Neural progenitor cell (in vitro differentiated cells): ENCODE measurements at regions not wholly inside any gene's neighbourhood (a gene's known extent, or its start where the extent isn't known, plus 50 kb on each side); places are given as distances from the start of the nearest gene placed in this dataset.
A peak's percentile ranks its signal among the peaks of the same experiment; 100 is the strongest.

Source experiments
- DNase-seq: peaks from one replicate; pipeline ENCODE4 v3.0.0-alpha.2; 2016; ENCODE audit warnings: low spot score
- H2AFZ ChIP-seq: fragments of 200-600 bp; sonication (generic); replicated peaks from 2 replicates; pipeline ENCODE4 v1.6.1; 2016; ENCODE audit warnings: antibody characterized with exemption
- H3F3A ChIP-seq: fragments of 200-600 bp; sonication (generic); 2 replicates; pipeline ENCODE4 v1.6.1; 2016; ENCODE audit warnings: antibody characterized with exemption, low read depth
- H3K27ac ChIP-seq: fragments of 200-600 bp; sonication (generic); 2 replicates; pipeline ENCODE4 v1.5.1; 2016; ENCODE audit warnings: mild to moderate bottlenecking
- H3K27me3 ChIP-seq: fragments of 200-600 bp; sonication (generic); 2 replicates; pipeline ENCODE4 v1.6.1; 2016; ENCODE audit warnings: mild to moderate bottlenecking, moderate library complexity
- H3K36me3 ChIP-seq: fragments of 200-600 bp; sonication (generic); 2 replicates; pipeline ENCODE4 v1.5.1; 2016
- H3K4me1 ChIP-seq: fragments of 200-600 bp; sonication (generic); 2 replicates; pipeline ENCODE4 v1.6.1; 2016; ENCODE audit warnings: mixed run types
- H3K4me2 ChIP-seq: fragments of 200-600 bp; sonication (generic); 2 replicates; pipeline ENCODE4 v1.6.1; 2016
- H3K4me3 ChIP-seq: fragments of 200-600 bp; sonication (generic); 2 replicates; pipeline ENCODE4 v1.5.1; 2016
- H3K79me2 ChIP-seq: fragments of 200-600 bp; sonication (generic); 2 replicates; pipeline ENCODE4 v1.6.1; 2016; ENCODE audit warnings: low read depth
- H3K9ac ChIP-seq: fragments of 200-600 bp; sonication (generic); 2 replicates; pipeline ENCODE4 v1.6.1; 2016
- H3K9me3 ChIP-seq: fragments of 200-600 bp; sonication (generic); 2 replicates; pipeline ENCODE4 v1.5.1; 2016; ENCODE audit warnings: low read depth
- H4K20me1 ChIP-seq: fragments of 200-600 bp; sonication (generic); 2 replicates; pipeline ENCODE4 v1.6.1; 2016; ENCODE audit warnings: low read depth
- H3K27ac Mint-ChIP-seq: 3 replicates; pipeline ENCODE4 v1.8.0; 2021; ENCODE audit warnings: mixed read lengths
- H3K27me3 Mint-ChIP-seq: 2 replicates; pipeline ENCODE4 v1.8.0; 2022; ENCODE audit warnings: low read depth, mild to moderate bottlenecking, inconsistent platforms, moderate library complexity, mixed read lengths; ENCODE audit not compliant: insufficient read depth
- H3K36me3 Mint-ChIP-seq: 3 replicates; pipeline ENCODE4 v1.8.0; 2021; ENCODE audit warnings: mixed read lengths
- H3K4me1 Mint-ChIP-seq: 3 replicates; pipeline ENCODE4 v1.8.0; 2021; ENCODE audit warnings: mixed read lengths
- H3K4me3 Mint-ChIP-seq: 3 replicates; pipeline ENCODE4 v1.8.0; 2021; ENCODE audit warnings: mild to moderate bottlenecking, moderate library complexity, mixed read lengths
- H3K9me3 Mint-ChIP-seq: 3 replicates; pipeline ENCODE4 v1.8.0; 2020; ENCODE audit warnings: mixed read lengths
- EZH2 ChIP-seq: fragments of 200-600 bp; sonication (generic); IDR thresholded peaks from 2 replicates; pipeline ENCODE4 v1.6.1; 2017; ENCODE audit warnings: antibody characterized with exemption, mild to moderate bottlenecking, moderate library complexity
- EZH2phosphoT487 ChIP-seq: fragments of 200-600 bp; sonication (generic); IDR thresholded peaks from 2 replicates; pipeline ENCODE4 v1.6.1; 2017; ENCODE audit warnings: antibody characterized with exemption
- TF ChIP-seq, protein P1 (sequence below): fragments of 200-600 bp; sonication (generic); IDR thresholded peaks from 2 replicates; pipeline ENCODE4 v1.5.1; 2017; ENCODE audit warnings: antibody characterized with exemption, mild to moderate bottlenecking

DNA sequence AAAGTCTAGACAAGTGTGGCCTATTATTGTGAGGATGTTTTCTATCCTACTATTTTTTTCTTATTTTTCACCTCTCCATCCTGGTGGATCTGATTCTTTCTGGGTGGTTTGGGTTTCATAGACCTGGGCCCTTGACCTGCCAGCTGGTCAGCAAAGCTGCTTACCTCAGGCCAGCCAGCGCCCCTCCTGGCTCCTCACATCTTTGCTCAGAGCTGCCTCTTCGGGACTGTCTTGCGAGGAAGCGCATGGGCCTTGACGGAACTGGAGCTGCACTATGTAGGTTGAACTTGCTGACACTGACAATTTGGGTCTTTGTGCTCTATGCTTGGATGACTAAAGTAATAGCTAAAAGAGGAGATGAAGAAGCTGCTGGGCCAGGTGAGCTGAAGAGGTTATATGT is 138.5 kb upstream of the SYT6 start:
- Histone ChIP-seq H3K4me3 (no peak overlapping the region), H2AFZ (no peak overlapping the region), H3K27me3 (no peaks in the 10 kb centered on the region), H3K79me2 (no peaks in the 10 kb centered on the region), H3K27ac (no peak overlapping the region), H3F3A (no peaks in the 10 kb centered on the region), H3K9me3 (no peaks in the 10 kb centered on the region), H3K4me2 (no peak overlapping the region), H3K4me1 (peaks cover 9% of the 10 kb centered on the region), H3K9ac (no peak overlapping the region), H3K36me3 (no peaks in the 10 kb centered on the region), H4K20me1 (no peaks in the 10 kb centered on the region)
- no peak for TF ChIP-seq EZH2
- TF ChIP-seq, protein P1, sequence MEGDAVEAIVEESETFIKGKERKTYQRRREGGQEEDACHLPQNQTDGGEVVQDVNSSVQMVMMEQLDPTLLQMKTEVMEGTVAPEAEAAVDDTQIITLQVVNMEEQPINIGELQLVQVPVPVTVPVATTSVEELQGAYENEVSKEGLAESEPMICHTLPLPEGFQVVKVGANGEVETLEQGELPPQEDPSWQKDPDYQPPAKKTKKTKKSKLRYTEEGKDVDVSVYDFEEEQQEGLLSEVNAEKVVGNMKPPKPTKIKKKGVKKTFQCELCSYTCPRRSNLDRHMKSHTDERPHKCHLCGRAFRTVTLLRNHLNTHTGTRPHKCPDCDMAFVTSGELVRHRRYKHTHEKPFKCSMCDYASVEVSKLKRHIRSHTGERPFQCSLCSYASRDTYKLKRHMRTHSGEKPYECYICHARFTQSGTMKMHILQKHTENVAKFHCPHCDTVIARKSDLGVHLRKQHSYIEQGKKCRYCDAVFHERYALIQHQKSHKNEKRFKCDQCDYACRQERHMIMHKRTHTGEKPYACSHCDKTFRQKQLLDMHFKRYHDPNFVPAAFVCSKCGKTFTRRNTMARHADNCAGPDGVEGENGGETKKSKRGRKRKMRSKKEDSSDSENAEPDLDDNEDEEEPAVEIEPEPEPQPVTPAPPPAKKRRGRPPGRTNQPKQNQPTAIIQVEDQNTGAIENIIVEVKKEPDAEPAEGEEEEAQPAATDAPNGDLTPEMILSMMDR: no peak
- TF ChIP-seq EZH2phosphoT487: no peak
- Mint-ChIP-seq H3K27me3 (no peaks in the 10 kb centered on the region), H3K27ac (no peak overlapping the region), H3K4me3 (no peak overlapping the region), H3K36me3 (no peaks in the 10 kb centered on the region), H3K4me1 (peaks cover 13% of the 10 kb centered on the region), H3K9me3 (no peaks in the 10 kb centered on the region)
- peak; percentile 21 for DNase-seq

DNA sequence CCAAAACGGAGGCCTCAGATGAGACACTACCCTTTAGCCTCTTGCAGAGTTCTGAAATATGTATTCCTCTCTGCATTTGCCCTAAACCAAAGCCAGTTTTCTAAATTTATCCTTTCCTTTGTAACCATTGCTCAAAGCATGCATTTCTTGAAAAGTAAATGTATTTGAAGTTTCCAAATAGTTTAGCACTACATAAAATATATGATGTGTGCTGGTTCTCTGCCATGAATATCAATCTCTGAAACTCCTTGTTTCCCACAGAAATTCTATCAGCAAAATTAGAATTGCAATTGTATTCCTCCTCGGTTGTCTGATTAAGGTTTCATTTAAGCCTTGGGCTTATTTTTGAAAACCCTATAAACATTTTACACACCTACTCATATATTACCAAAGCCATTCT is 137.1 kb upstream of the SYT6 start:
- Histone ChIP-seq H3K4me3 (no peak overlapping the region), H3F3A (no peaks in the 10 kb centered on the region), H3K27me3 (no peaks in the 10 kb centered on the region), H3K36me3 (no peaks in the 10 kb centered on the region), H3K9ac (no peak overlapping the region), H3K9me3 (no peaks in the 10 kb centered on the region), H3K27ac (no peak overlapping the region), H3K4me2 (no peak overlapping the region), H3K4me1 (peaks cover 9% of the 10 kb centered on the region), H3K79me2 (no peaks in the 10 kb centered on the region), H2AFZ (no peak overlapping the region), H4K20me1 (no peaks in the 10 kb centered on the region)
- peaks cover 6% of the 10 kb centered on the region for H3K27me3 Mint-ChIP-seq
- peaks cover 24% of the 10 kb centered on the region for H3K4me1 Mint-ChIP-seq
- no peaks in the 10 kb centered on the region for H3K36me3 Mint-ChIP-seq
- no peak overlapping the region for H3K27ac Mint-ChIP-seq
- no peak for TF ChIP-seq EZH2
- TF ChIP-seq, protein P1: no peak
- no peak for TF ChIP-seq EZH2phosphoT487
- H3K4me3 Mint-ChIP-seq: no peak overlapping the region
- DNase-seq: no peak
- H3K9me3 Mint-ChIP-seq: no peaks in the 10 kb centered on the region

DNA sequence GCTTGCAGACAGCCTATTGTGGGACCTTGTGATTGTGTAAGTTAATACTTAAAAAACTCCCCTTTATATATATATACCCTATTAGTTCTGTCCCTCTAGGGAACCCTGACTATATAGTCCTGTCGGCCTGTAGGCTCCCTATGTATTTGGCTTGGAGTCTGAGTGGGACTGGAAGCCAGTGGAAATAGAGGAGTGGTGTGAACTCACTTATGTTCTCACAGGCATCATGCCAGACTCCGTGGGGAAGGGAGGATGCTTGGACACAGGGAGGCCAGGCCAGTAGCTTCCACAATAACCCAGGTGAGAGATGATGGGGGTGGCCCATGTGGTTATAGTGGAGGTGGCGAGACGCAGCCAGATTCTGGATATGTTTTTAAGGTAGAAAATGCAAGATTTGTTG is 136.7 kb upstream of the SYT6 start:
- Histone ChIP-seq H3K27ac (no peak overlapping the region), H3K4me2 (no peak overlapping the region), H4K20me1 (no peaks in the 10 kb centered on the region), H3K4me3 (no peak overlapping the region), H2AFZ (no peak overlapping the region), H3K36me3 (no peaks in the 10 kb centered on the region), H3K9me3 (no peaks in the 10 kb centered on the region), H3K9ac (no peak overlapping the region), H3K79me2 (no peaks in the 10 kb centered on the region), H3K27me3 (no peaks in the 10 kb centered on the region), H3K4me1 (peaks cover 9% of the 10 kb centered on the region), H3F3A (no peaks in the 10 kb centered on the region)
- no peak overlapping the region for H3K4me3 Mint-ChIP-seq
- H3K36me3 Mint-ChIP-seq: no peaks in the 10 kb centered on the region
- TF ChIP-seq, protein P1: no peak
- no peak for TF ChIP-seq EZH2phosphoT487
- TF ChIP-seq EZH2: no peak
- peak overlapping the region; percentile 84 for H3K27ac Mint-ChIP-seq
- no peaks in the 10 kb centered on the region for H3K9me3 Mint-ChIP-seq
- no peak for DNase-seq
- H3K4me1 Mint-ChIP-seq: peaks cover 29% of the 10 kb centered on the region
- H3K27me3 Mint-ChIP-seq: peaks cover 6% of the 10 kb centered on the region
